Neural cell (in vitro differentiated cells): ENCODE measurements at regions not wholly inside any gene's neighbourhood (a gene's known extent, or its start where the extent isn't known, plus 50 kb on each side); places are given as distances from the start of the nearest gene placed in this dataset.
"Not testable (repeated sequence)": the region's sequence is repeated elsewhere in the genome, so short reads cannot be mapped to it uniquely, and the experiment has no call there.

Experiments used
- H2AFZ ChIP-seq: fragments of 200-600, 300-800 bp; sonication (generic), shearing (Covaris generic); 2 replicates; pipeline ENCODE4 v1.6.0; 2014; ENCODE audit warnings: low read depth, mild to moderate bottlenecking, antibody characterized with exemption, low read length, moderate library complexity
- H3F3A ChIP-seq: fragments of 200-600 bp; shearing (Covaris generic); 2 replicates; pipeline ENCODE4 v1.6.1; 2016; ENCODE audit warnings: mild to moderate bottlenecking, moderate library complexity, mixed read lengths, antibody characterized with exemption, low read length; ENCODE audit not compliant: insufficient read depth, poor library complexity, severe bottlenecking
- H3K27ac ChIP-seq: fragments of 200-600, 300-800 bp; sonication (generic), shearing (Covaris generic); 2 replicates; pipeline ENCODE4 v1.5.1; 2014; ENCODE audit warnings: mild to moderate bottlenecking, low read length, moderate library complexity
- H3K27me3 ChIP-seq: fragments of 300-800, 200-600 bp; sonication (generic), shearing (Covaris generic); 2 replicates; pipeline ENCODE4 v1.6.0; 2014; ENCODE audit warnings: mild to moderate bottlenecking, low read depth, low read length, moderate library complexity; ENCODE audit not compliant: insufficient read depth
- H3K36me3 ChIP-seq: fragments of 300-800, 200-600 bp; sonication (generic), shearing (Covaris generic); 2 replicates; pipeline ENCODE4 v1.5.1; 2014; ENCODE audit warnings: mild to moderate bottlenecking, antibody characterized with exemption, low read length, moderate library complexity; ENCODE audit not compliant: insufficient read depth
- H3K4me2 ChIP-seq: fragments of 300-800, 200-600 bp; sonication (generic), shearing (Covaris generic); 2 replicates; pipeline ENCODE4 v1.6.0; 2014; ENCODE audit warnings: mild to moderate bottlenecking, low read length
- H3K4me3 ChIP-seq: fragments of 300-800, 200-600 bp; sonication (generic), shearing (Covaris generic); 2 replicates; pipeline ENCODE4 v1.5.1; 2014; ENCODE audit warnings: mild to moderate bottlenecking, low read length, moderate library complexity
- H3K79me2 ChIP-seq: fragments of 200-600 bp; shearing (Covaris generic); replicated peaks from 2 replicates; pipeline ENCODE4 v1.6.0; 2014; ENCODE audit warnings: mild to moderate bottlenecking, low read length, moderate library complexity; ENCODE audit not compliant: insufficient read depth
- H3K9ac ChIP-seq: fragments of 300-800, 200-600 bp; sonication (generic), shearing (Covaris generic); 2 replicates; pipeline ENCODE4 v1.6.1; 2016; ENCODE audit warnings: mild to moderate bottlenecking, low read length, mixed read lengths
- H3K9me2 ChIP-seq: fragments of 200-600 bp; shearing (Covaris generic); 2 replicates; pipeline ENCODE4 v1.6.1; 2016; ENCODE audit warnings: mild to moderate bottlenecking, low read length, mixed read lengths; ENCODE audit not compliant: insufficient read depth
- H3K9me3 ChIP-seq: fragments of 200-600, 300-800 bp; sonication (generic), shearing (Covaris generic); 2 replicates; pipeline ENCODE4 v1.6.1; 2016; ENCODE audit warnings: mild to moderate bottlenecking, mixed run types, low read length, moderate library complexity, mixed read lengths
- H4K20me1 ChIP-seq: fragments of 200-600 bp; shearing (Covaris generic); 2 replicates; pipeline ENCODE4 v1.6.1; 2016; ENCODE audit warnings: mild to moderate bottlenecking, mixed run types; ENCODE audit not compliant: insufficient read depth

- H3K27me3 ChIP-seq, H2AFZ ChIP-seq, H4K20me1 ChIP-seq, H3K4me2 ChIP-seq, H3K9me2 ChIP-seq, H3K4me3 ChIP-seq, H3K27ac ChIP-seq, H3K9me3 ChIP-seq, H3K9ac ChIP-seq, H3F3A ChIP-seq, H3K79me2 ChIP-seq, H3K36me3 ChIP-seq: not testable (repeated sequence)
Measured at GRCh38 chr7:150114591-150114990, 208.6 kb upstream of the LRRC61 start.

DNA sequence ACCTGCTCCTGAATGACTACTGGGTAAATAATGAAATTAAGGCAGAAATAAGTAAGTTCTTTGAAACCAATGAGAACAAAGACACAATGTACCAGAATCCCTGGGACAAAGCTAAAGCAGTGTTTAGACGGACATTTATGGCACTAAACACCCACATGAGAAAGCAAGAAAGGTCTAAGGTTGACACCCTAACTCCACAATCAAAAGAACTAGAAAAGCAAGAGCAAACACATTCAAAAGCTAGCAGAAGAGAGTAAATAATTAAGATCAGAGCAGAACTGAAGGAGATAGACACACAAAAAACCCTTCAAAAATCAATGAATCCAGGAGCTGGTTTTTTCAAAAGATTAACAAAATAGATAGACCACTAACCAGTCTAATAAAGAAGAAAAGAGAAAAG, 203.2 kb upstream of the LRRC61 start:
- H3K4me2 ChIP-seq, H2AFZ ChIP-seq, H3K36me3 ChIP-seq, H3F3A ChIP-seq, H3K79me2 ChIP-seq, H3K27me3 ChIP-seq, H3K4me3 ChIP-seq, H4K20me1 ChIP-seq, H3K27ac ChIP-seq, H3K9ac ChIP-seq, H3K9me2 ChIP-seq, H3K9me3 ChIP-seq: not testable (repeated sequence)

DNA sequence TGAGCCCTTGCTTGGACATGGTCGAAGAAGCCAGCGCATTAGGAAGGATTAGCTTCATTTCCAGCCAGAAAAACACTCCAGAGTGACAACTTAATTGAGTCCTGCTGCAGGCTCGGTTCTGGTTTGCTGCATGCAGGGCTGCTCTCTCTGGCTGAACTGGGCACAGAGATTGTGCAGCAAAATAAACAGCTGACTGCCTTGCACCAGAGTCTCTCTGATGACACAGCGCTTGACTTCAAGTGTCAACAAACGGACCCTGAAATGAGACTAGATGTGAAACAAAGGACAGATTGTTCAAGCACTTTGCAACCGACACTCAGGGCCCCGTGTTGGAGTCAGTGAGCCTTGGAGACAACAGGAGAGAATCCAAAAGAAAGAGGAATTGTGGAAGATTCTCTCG, 197.3 kb upstream of the LRRC61 start:
- H3K4me3 ChIP-seq, H3K9ac ChIP-seq, H3K4me2 ChIP-seq, H3K9me3 ChIP-seq, H3F3A ChIP-seq, H3K36me3 ChIP-seq, H3K27ac ChIP-seq, H3K79me2 ChIP-seq, H3K9me2 ChIP-seq, H4K20me1 ChIP-seq, H3K27me3 ChIP-seq, H2AFZ ChIP-seq: not testable (repeated sequence)

DNA sequence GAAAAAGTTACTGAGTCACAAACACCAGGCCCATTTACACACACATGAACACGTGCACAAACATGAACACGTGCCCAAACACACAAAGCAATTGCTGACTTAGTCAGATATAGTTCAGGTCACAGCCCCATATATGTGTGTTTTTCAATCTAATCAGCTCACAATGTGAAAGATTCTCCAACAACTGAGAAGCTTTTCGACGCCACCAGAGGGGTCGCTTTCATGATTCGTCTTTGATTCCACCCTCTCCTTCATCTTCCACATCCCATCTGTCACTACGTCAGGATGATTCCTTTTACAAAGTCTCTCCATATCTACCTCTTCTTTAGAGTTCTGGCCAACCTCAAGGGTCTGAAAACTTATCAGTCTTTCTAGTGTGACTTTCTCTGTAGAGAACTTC, 188.7 kb upstream of the LRRC61 start:
- H3K9ac ChIP-seq, H3K4me2 ChIP-seq, H3K4me3 ChIP-seq, H3K79me2 ChIP-seq, H4K20me1 ChIP-seq, H3K9me2 ChIP-seq, H3K27me3 ChIP-seq, H2AFZ ChIP-seq, H3K9me3 ChIP-seq, H3K27ac ChIP-seq, H3K36me3 ChIP-seq, H3F3A ChIP-seq: not testable (repeated sequence)

DNA sequence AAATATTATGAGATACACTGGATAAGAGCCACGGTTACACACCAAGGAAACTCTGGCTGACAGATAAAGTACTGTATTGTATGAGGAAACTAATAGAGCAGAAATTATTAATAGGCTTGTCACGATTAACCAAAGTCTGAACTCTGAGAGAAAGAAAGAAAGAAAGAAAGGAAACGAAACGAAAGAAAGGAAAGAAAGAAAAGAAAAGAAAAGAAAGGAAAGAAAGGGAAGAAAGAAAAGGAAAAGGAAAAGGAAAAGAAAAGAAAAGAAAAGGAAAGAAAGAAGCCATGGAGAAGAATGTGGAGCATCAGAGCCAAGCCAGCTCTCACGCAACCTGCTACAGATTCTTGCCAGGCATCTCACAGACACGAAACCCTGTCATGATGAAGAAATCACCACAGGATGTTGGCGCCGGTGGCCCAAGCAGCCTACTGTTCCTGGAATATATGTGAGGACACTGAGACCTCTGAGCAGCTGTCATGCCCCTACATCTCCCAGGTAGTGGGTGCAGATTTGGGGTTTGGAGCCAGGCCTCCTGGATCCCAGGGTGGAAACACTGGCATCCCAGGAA, 187.4 kb upstream of the LRRC61 start:
- not testable (repeated sequence) for H2AFZ ChIP-seq, H3K36me3 ChIP-seq, H3K4me2 ChIP-seq, H3K79me2 ChIP-seq, H3K27me3 ChIP-seq, H3K27ac ChIP-seq, H4K20me1 ChIP-seq, H3F3A ChIP-seq, H3K4me3 ChIP-seq, H3K9ac ChIP-seq, H3K9me2 ChIP-seq, H3K9me3 ChIP-seq

- H3K79me2 ChIP-seq, H2AFZ ChIP-seq, H3K27me3 ChIP-seq, H3K36me3 ChIP-seq, H3K9ac ChIP-seq, H3K27ac ChIP-seq, H3K9me2 ChIP-seq, H3K4me3 ChIP-seq, H3F3A ChIP-seq, H3K4me2 ChIP-seq, H4K20me1 ChIP-seq, H3K9me3 ChIP-seq: not testable (repeated sequence)
Measured at GRCh38 chr7:150139840-150140239, 183.3 kb upstream of the LRRC61 start.

DNA sequence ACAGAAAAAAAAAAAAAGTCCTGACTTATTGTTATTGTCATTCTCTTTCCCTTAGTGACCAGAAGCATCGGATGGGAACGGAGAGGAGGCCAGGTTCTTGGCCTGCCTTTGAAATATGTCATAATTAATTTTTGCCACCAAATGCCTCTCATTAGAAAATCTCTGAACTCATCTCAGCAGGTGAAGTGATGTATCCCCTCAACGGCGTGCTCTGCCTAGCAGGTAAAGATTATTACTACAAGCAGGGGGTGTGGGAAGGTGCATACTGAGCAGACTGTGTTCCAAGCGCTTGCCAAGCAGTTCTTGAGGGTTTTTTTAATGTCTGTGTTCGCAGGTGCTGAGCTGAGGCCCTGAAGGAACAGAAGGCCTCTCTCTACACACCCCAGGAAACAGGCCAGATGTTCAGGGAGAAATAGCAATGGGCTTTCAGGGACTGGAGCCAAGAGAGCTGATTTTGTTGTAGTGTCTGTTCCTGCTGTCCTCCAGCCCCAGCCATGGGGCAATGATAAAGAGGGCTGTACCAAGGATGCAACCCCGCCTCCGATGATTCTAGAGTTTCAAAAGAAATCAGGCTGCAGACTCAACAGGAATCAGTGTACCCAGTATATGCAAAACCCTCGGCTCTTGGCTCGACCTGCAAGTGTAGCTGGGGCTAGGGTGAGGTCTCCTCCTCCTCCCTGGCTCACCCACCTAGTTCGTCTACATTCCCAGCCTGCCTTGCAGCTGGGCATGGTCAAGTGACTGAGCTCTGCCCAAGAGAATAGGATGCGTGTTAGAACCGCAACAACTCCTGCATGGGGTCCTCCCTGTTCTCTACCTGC, 181.4 kb upstream of the LRRC61 start:
- not testable (repeated sequence) for H4K20me1 ChIP-seq

DNA sequence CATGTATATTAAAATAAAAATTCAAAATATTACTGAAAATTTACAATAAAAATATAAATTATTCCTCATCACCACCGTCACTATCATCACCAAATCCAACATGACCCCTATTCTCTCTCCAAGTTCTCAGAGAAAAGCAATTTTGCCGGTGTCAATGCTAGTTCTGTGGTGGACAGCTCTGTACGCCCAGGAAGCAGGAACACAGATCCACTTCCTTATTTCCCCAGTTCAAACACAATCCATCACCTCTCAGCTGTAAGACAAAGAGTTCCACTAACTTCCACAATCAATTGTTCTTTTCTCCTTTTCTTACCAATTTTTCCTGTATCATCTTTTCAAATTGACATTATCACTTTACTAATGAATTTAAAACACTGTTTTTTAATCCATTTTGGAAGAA, 177.0 kb upstream of the LRRC61 start:
- not testable (repeated sequence) for H3K36me3 ChIP-seq, H3K4me3 ChIP-seq

More for the DNA sequence above, 181.4 kb upstream of the LRRC61 start:
- H3F3A ChIP-seq, H3K27ac ChIP-seq, H3K4me2 ChIP-seq, H2AFZ ChIP-seq, H3K36me3 ChIP-seq, H3K9me3 ChIP-seq, H3K27me3 ChIP-seq, H3K9me2 ChIP-seq, H3K4me3 ChIP-seq, H3K79me2 ChIP-seq, H3K9ac ChIP-seq: not testable (repeated sequence)

More for the DNA sequence above, 177.0 kb upstream of the LRRC61 start:
- H2AFZ ChIP-seq, H3K9me2 ChIP-seq, H3K9ac ChIP-seq, H3K27ac ChIP-seq, H3F3A ChIP-seq, H3K4me2 ChIP-seq, H3K79me2 ChIP-seq, H4K20me1 ChIP-seq, H3K27me3 ChIP-seq, H3K9me3 ChIP-seq: not testable (repeated sequence)
